NCI-H446 (cell line): ENCODE measurements at regions not wholly inside any gene's neighbourhood (a gene's known extent, or its start where the extent isn't known, plus 50 kb on each side); places are given as distances from the start of the nearest gene placed in this dataset.

ENCODE experiments used
- DNase-seq, 2 experiments: peaks; one replicate each; lab custom pipeline; 2025; lab: John Stamatoyannopoulos, UW

- DNase-seq, result no peak
These were observed 108.8 kb upstream of the IRF2BP2 start for GRCh38 chr1:234718496-234719453.

GRCh38 chr1:234716908-234717375 lies 107.0 kb upstream of the IRF2BP2 start:
- no peak for DNase-seq

GRCh38 chr1:234715252-234716014 lies 105.5 kb upstream of the IRF2BP2 start:
- no peak for DNase-seq

GRCh38 chr1:234713859-234714258 lies 103.9 kb upstream of the IRF2BP2 start:
- DNase-seq, result no peak

- no peak for DNase-seq
These were observed 103.5 kb upstream of the IRF2BP2 start for GRCh38 chr1:234713440-234713839.

GRCh38 chr1:234712891-234713305 lies 102.9 kb upstream of the IRF2BP2 start:
- no peak for DNase-seq

GRCh38 chr1:234710936-234711724 lies 101.2 kb upstream of the IRF2BP2 start:
- DNase-seq, result no peak

GRCh38 chr1:234710381-234710780 lies 100.4 kb upstream of the IRF2BP2 start:
- DNase-seq, result no peak

- peak in 1 of 2 experiments; percentile 38 for DNase-seq
These were observed 99.7 kb upstream of the IRF2BP2 start for GRCh38 chr1:234709473-234710228.

- no peak for DNase-seq
These were observed 98.9 kb upstream of the IRF2BP2 start for GRCh38 chr1:234708700-234709395.

GRCh38 chr1:234707641-234708040 lies 97.7 kb upstream of the IRF2BP2 start:
- no peak for DNase-seq

- no peak for DNase-seq
These were observed 97.0 kb upstream of the IRF2BP2 start for GRCh38 chr1:234706931-234707330.

GRCh38 chr1:234706199-234706598 lies 96.2 kb upstream of the IRF2BP2 start:
- DNase-seq, result no peak

- DNase-seq, result no peak
These were observed 95.6 kb upstream of the IRF2BP2 start for GRCh38 chr1:234705615-234706014.

- DNase-seq, result no peak
These were observed 94.3 kb upstream of the IRF2BP2 start for GRCh38 chr1:234704106-234704887.

GRCh38 chr1:234702342-234703000 lies 92.5 kb upstream of the IRF2BP2 start:
- DNase-seq, result no peak

- DNase-seq, result no peak
These were observed 91.9 kb upstream of the IRF2BP2 start for GRCh38 chr1:234701737-234702341.

GRCh38 chr1:234699795-234700665 lies 90.1 kb upstream of the IRF2BP2 start:
- peak; percentile 30 to 57 for DNase-seq
